ENCODE measurements at regions not wholly inside any gene's neighbourhood (a gene's known extent, or its start where the extent isn't known, plus 50 kb on each side); places are given as distances from the start of the nearest gene placed in this dataset.
"Not testable (repeated sequence)": the region's sequence is repeated elsewhere in the genome, so short reads cannot be mapped to it uniquely, and the experiment has no call there.

GRCh38 chr5:63811286-63811685 is 151.0 kb downstream of the HTR1A start:
- in situ Hi-C loops (cut with MboI; ENCODE audit: low pct_unique_long_range_greater_than_20kb in 2 of 9, low sequenced_read_pairs in 9 of 9, unreplicated experiment in 9 of 9) = no loop called here
- WGBS, 10 experiments = 0 to 100% (median 88%) methylated on average over 1 to 2 of the region's 2 CpGs; no CpG with 5 or more reads in 2 of the 10 experiments
- no peak overlapping the region for H3K4me3 ChIP-seq
- H3K27ac ChIP-seq = no peak overlapping the region
- no peak for ATAC-seq (replicated peaks in 6 of 8)
- no peaks in the 10 kb centered on the region for H3K4me1 ChIP-seq (replicated peaks in 1 of 2)

GRCh38 chr5:63805151-63805550 is 157.1 kb downstream of the HTR1A start:
- no peak overlapping the region for H3K27ac ChIP-seq
- no peak overlapping the region for H3K4me3 ChIP-seq
- in situ Hi-C loops (cut with MboI; ENCODE audit: low pct_unique_long_range_greater_than_20kb in 2 of 9, low sequenced_read_pairs in 9 of 9, unreplicated experiment in 9 of 9) = no loop called here
- 0 to 83% (median 67%) methylated on average over 1 of the region's 1 CpG; no CpG with 5 or more reads in 1 of the 10 experiments for whole genome bisulfite sequencing, 10 experiments
- H3K4me1 ChIP-seq (replicated peaks in 1 of 2) = no peaks in the 10 kb centered on the region
- ATAC-seq (replicated peaks in 6 of 8) = no peak

- ATAC-seq (replicated peaks in 6 of 8) = peak in 1 of 8 experiments; percentile 14
- no peaks in the 10 kb centered on the region for H3K4me1 ChIP-seq (replicated peaks in 1 of 2)
- no peak overlapping the region for H3K27ac ChIP-seq
- H3K4me3 ChIP-seq = no peak overlapping the region
- 0 to 100% (median 43%) methylated on average over 1 of the region's 1 CpG; no CpG with 5 or more reads in 1 of the 10 experiments for WGBS, 10 experiments
- in situ Hi-C loops (cut with MboI; ENCODE audit: low pct_unique_long_range_greater_than_20kb in 2 of 9, low sequenced_read_pairs in 9 of 9, unreplicated experiment in 9 of 9) = no loop called here
Measured at GRCh38 chr5:63803165-63803564, 159.1 kb downstream of the HTR1A start.

- Histone ChIP-seq H3K4me3 (no peak overlapping the region), H3K27ac (no peak overlapping the region), H3K4me1 (replicated peaks in 1 of 2) (no peaks in the 10 kb centered on the region)
- no peak for ATAC-seq (replicated peaks in 6 of 8)
- in situ Hi-C loops (cut with MboI; ENCODE audit: low pct_unique_long_range_greater_than_20kb in 2 of 9, low sequenced_read_pairs in 9 of 9, unreplicated experiment in 9 of 9) = no loop called here
- 0 to 100% (median 71%) methylated on average over 1 to 2 of the region's 2 CpGs; no CpG with 5 or more reads in 3 of the 10 experiments for WGBS, 10 experiments
Measured at GRCh38 chr5:63794979-63795378, 167.3 kb downstream of the HTR1A start.

- in situ Hi-C loops (cut with MboI; ENCODE audit: low pct_unique_long_range_greater_than_20kb in 2 of 9, low sequenced_read_pairs in 9 of 9, unreplicated experiment in 9 of 9) = no loop called here
- Histone ChIP-seq H3K4me3 (no peak overlapping the region), H3K27ac (no peak overlapping the region), H3K4me1 (replicated peaks in 1 of 2) (no peaks in the 10 kb centered on the region)
- no peak for ATAC-seq (replicated peaks in 6 of 8)
Measured at GRCh38 chr5:63794296-63794695, 167.9 kb downstream of the HTR1A start.

GRCh38 chr5:63774939-63775338 is 187.3 kb downstream of the HTR1A start:
- WGBS, 10 experiments = 43 to 100% (median 100%) methylated on average over 1 of the region's 1 CpG; no CpG with 5 or more reads in 2 of the 10 experiments
- Histone ChIP-seq H3K4me1 (replicated peaks in 1 of 2) (no peaks in the 10 kb centered on the region), H3K4me3 (no peak overlapping the region), H3K27ac (no peak overlapping the region)
- in situ Hi-C loops (cut with MboI; ENCODE audit: low pct_unique_long_range_greater_than_20kb in 2 of 9, low sequenced_read_pairs in 9 of 9, unreplicated experiment in 9 of 9) = no loop called here
- ATAC-seq (replicated peaks in 6 of 8) = no peak

GRCh38 chr5:63768221-63768620 is 194.0 kb downstream of the HTR1A start:
- H3K27ac ChIP-seq = no peak overlapping the region
- in situ Hi-C loops (cut with MboI; ENCODE audit: low pct_unique_long_range_greater_than_20kb in 2 of 9, low sequenced_read_pairs in 9 of 9, unreplicated experiment in 9 of 9) = no loop called here
- no peaks in the 10 kb centered on the region for H3K4me1 ChIP-seq (replicated peaks in 1 of 2)
- no peak for ATAC-seq (replicated peaks in 6 of 8)
- no peak overlapping the region for H3K4me3 ChIP-seq
- WGBS, 10 experiments = 4 to 81% (median 36%) methylated on average over 1 to 4 of the region's 4 CpGs

- Histone ChIP-seq H3K27ac (no peak overlapping the region), H3K4me3 (no peak overlapping the region), H3K4me1 (replicated peaks in 1 of 2) (no peaks in the 10 kb centered on the region)
- in situ Hi-C loops (cut with MboI; ENCODE audit: low pct_unique_long_range_greater_than_20kb in 2 of 9, low sequenced_read_pairs in 9 of 9, unreplicated experiment in 9 of 9) = no loop called here
- no peak for ATAC-seq (replicated peaks in 6 of 8)
- 3 to 100% (median 73%) methylated on average over 1 to 5 of the region's 5 CpGs for WGBS, 10 experiments
Measured at GRCh38 chr5:63760965-63761364, 201.3 kb downstream of the HTR1A start.

- H3K4me1 ChIP-seq (replicated peaks in 1 of 2) = no peaks in the 10 kb centered on the region
- H3K27ac ChIP-seq = no peak overlapping the region
- in situ Hi-C loops (cut with MboI; ENCODE audit: low pct_unique_long_range_greater_than_20kb in 2 of 9, low sequenced_read_pairs in 9 of 9, unreplicated experiment in 9 of 9) = no loop called here
- peak in 1 of 8 experiments; percentile 38 for ATAC-seq (replicated peaks in 6 of 8)
- H3K4me3 ChIP-seq = no peak overlapping the region
- WGBS, 10 experiments = 13 to 100% (median 61%) methylated on average over 1 of the region's 1 CpG; no CpG with 5 or more reads in 2 of the 10 experiments
Measured at GRCh38 chr5:63743096-63743798, 219.0 kb downstream of the HTR1A start.

- ATAC-seq (replicated peaks in 6 of 8); in situ Hi-C loops (cut with MboI; ENCODE audit: low pct_unique_long_range_greater_than_20kb in 2 of 9, low sequenced_read_pairs in 9 of 9, unreplicated experiment in 9 of 9); H3K27ac ChIP-seq; H3K4me3 ChIP-seq; H3K4me1 ChIP-seq (replicated peaks in 1 of 2): not testable (repeated sequence)
- WGBS, 10 experiments = 17 to 90% (median 68%) methylated on average over 1 to 4 of the region's 5 CpGs; no CpG with 5 or more reads in 4 of the 10 experiments
Measured at GRCh38 chr5:63732880-63733279, 229.4 kb downstream of the HTR1A start.

- 0 to 60% (median 21%) methylated on average over 1 of the region's 1 CpG; no CpG with 5 or more reads in 4 of the 10 experiments for WGBS, 10 experiments
- Histone ChIP-seq H3K4me3 (no peak overlapping the region), H3K27ac (no peak overlapping the region), H3K4me1 (replicated peaks in 1 of 2) (no peaks in the 10 kb centered on the region)
- in situ Hi-C loops (cut with MboI; ENCODE audit: low pct_unique_long_range_greater_than_20kb in 2 of 9, low sequenced_read_pairs in 9 of 9, unreplicated experiment in 9 of 9) = no loop called here
- ATAC-seq (replicated peaks in 6 of 8) = no peak
Measured at GRCh38 chr5:63727583-63727982, 234.7 kb downstream of the HTR1A start.

- WGBS, 10 experiments = 70 to 100% (median 93%) methylated on average over 2 of the region's 2 CpGs; no CpG with 5 or more reads in 1 of the 10 experiments
- no peak overlapping the region for H3K27ac ChIP-seq
- in situ Hi-C loops (cut with MboI; ENCODE audit: low pct_unique_long_range_greater_than_20kb in 2 of 9, low sequenced_read_pairs in 9 of 9, unreplicated experiment in 9 of 9) = no loop called here
- no peak overlapping the region for H3K4me3 ChIP-seq
- H3K4me1 ChIP-seq (replicated peaks in 1 of 2) = no peaks in the 10 kb centered on the region
- ATAC-seq (replicated peaks in 6 of 8) = no peak
Measured at GRCh38 chr5:63726496-63726895, 235.7 kb downstream of the HTR1A start.

- 0 to 88% (median 14%) methylated on average over 1 of the region's 1 CpG; no CpG with 5 or more reads in 3 of the 10 experiments for WGBS, 10 experiments
- no peak overlapping the region for H3K27ac ChIP-seq
- ATAC-seq (replicated peaks in 6 of 8) = no peak
- in situ Hi-C loops (cut with MboI; ENCODE audit: low pct_unique_long_range_greater_than_20kb in 2 of 9, low sequenced_read_pairs in 9 of 9, unreplicated experiment in 9 of 9) = no loop called here
- no peak overlapping the region for H3K4me3 ChIP-seq
- no peaks in the 10 kb centered on the region for H3K4me1 ChIP-seq (replicated peaks in 1 of 2)
Measured at GRCh38 chr5:63719147-63719546, 243.1 kb downstream of the HTR1A start.

- no peak for ATAC-seq (replicated peaks in 6 of 8)
- Histone ChIP-seq H3K27ac (no peak overlapping the region), H3K4me1 (replicated peaks in 1 of 2) (no peaks in the 10 kb centered on the region), H3K4me3 (no peak overlapping the region)
- in situ Hi-C loops (cut with MboI; ENCODE audit: low pct_unique_long_range_greater_than_20kb in 2 of 9, low sequenced_read_pairs in 9 of 9, unreplicated experiment in 9 of 9) = no loop called here
- 0 to 71% (median 16%) methylated on average over 1 of the region's 1 CpG for WGBS, 10 experiments
Measured at GRCh38 chr5:63700241-63700640, 262.0 kb downstream of the HTR1A start.
